AG09309 (cell line): ENCODE measurements at regions not wholly inside any gene's neighbourhood (a gene's known extent, or its start where the extent isn't known, plus 50 kb on each side); places are given as distances from the start of the nearest gene placed in this dataset.

ENCODE experiments used
- DNase-seq: peaks from one replicate; pipeline ENCODE4 v3.0.0-alpha.2; 2010; ENCODE audit warnings: low read depth
- H3K4me3 ChIP-seq: 2 replicates; pipeline ENCODE4 v1.5.1; 2011; ENCODE audit warnings: mild to moderate bottlenecking, low read depth, low read length, moderate library complexity; ENCODE audit not compliant: control insufficient read depth
- TF ChIP-seq, protein P1 (sequence below): IDR thresholded peaks from 2 replicates; pipeline ENCODE4 v1.5.1; 2011; ENCODE audit warnings: mild to moderate bottlenecking, low read depth, low read length, inconsistent platforms; ENCODE audit not compliant: insufficient read depth, control insufficient read depth; ENCODE audit errors: missing control alignments

DNA sequence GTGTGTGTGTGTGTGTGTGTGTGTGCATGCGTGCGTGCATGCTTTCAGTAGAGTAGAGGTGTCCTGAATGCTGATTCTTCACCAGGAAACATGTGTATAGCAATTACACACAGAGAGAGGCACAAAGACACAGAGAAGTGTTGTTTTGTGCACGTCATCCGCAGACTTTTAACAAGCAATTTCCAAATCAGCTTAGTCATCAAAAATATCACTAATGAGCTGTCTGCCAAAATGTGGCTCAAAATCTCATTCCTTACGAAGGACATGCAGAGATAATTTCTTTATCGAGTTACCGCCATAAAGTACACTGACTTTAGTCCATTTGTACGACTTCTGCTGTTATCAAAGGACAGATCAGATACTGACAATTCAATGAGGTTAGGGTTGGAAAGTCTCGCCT is 274.9 kb upstream of the RARB start:
- TF ChIP-seq, protein P1, sequence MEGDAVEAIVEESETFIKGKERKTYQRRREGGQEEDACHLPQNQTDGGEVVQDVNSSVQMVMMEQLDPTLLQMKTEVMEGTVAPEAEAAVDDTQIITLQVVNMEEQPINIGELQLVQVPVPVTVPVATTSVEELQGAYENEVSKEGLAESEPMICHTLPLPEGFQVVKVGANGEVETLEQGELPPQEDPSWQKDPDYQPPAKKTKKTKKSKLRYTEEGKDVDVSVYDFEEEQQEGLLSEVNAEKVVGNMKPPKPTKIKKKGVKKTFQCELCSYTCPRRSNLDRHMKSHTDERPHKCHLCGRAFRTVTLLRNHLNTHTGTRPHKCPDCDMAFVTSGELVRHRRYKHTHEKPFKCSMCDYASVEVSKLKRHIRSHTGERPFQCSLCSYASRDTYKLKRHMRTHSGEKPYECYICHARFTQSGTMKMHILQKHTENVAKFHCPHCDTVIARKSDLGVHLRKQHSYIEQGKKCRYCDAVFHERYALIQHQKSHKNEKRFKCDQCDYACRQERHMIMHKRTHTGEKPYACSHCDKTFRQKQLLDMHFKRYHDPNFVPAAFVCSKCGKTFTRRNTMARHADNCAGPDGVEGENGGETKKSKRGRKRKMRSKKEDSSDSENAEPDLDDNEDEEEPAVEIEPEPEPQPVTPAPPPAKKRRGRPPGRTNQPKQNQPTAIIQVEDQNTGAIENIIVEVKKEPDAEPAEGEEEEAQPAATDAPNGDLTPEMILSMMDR: no peak
- H3K4me3 ChIP-seq: no peak overlapping the region
- DNase-seq: no peak

DNA sequence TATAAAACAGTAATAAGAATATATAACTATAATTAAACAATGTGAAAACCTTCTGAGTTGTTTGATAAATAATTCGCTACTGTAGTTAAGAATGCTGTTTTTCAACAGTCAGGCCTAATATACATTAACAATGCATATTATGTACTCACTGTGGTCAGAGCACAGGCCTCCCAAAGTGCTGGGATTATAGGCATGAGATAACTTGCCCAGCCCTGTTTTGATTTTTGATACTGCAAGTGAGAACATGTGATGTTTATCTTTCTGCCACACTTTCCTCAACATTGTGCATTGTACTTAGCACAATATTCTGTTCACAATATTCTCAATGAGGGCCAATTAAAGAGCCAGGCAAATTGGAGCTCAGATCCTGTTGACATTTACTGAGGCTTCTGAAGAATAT is 274.5 kb upstream of the RARB start:
- DNase-seq: no peak
- no peak overlapping the region for H3K4me3 ChIP-seq
- TF ChIP-seq, protein P1: no peak

DNA sequence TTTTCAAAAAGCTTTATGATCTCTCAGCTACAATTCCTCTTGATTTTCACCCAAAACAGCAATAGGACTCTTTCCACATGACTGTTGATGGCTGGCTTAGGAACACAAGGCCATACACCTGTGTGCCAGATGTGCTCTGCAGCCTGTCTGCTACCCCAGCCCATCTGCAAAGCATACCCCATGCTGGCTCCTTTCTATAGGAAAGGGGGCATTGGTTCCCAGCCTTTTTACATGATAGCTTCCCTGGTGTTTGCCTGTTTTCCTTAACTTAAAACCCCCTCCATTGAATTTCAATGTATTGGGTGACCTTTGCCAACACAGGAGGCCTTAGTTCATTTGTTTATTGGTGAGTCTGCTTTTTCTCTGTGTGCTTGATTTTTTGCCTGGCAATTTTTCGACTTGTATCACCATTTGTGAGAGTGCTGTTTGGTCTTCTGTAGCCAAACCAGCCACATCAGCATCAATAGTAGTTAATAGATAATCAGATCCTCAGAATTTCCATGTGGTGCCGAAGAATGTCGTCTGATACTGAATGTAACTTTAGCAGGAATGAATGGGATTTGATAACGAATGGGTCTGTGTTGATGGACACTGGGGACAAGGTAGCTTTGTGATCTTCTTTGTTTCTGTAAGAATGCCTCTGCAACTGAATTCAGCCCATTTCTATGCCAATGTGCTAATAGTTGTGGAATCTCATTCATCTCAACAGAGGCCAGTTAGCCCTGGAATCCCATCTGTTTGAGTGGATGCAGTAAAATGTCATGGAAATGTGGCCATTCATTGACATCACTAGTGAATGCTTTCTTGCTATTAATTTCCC is 272.2 kb upstream of the RARB start:
- H3K4me3 ChIP-seq: no peak overlapping the region
- no peak for DNase-seq
- TF ChIP-seq, protein P1: no peak

DNA sequence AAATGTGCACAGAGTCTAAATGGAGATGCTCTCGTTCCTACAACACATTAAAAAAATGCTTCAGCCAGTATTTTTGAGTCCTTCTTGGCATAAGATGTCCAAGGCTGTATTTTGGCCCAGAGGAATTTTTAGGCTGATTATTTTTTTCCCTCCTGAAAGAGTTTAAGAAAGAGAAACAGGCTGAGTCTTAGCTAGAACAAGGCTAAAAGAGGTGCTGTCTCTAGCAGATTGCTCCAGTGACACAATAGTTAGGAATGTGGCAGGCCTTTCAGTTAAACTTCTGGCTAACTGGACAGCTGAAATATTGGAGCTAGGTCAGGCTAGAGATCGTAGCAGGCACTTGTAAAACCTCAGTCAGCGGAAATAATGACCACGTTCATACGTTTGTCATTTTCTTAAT is 271.4 kb upstream of the RARB start:
- no peak overlapping the region for H3K4me3 ChIP-seq

DNA sequence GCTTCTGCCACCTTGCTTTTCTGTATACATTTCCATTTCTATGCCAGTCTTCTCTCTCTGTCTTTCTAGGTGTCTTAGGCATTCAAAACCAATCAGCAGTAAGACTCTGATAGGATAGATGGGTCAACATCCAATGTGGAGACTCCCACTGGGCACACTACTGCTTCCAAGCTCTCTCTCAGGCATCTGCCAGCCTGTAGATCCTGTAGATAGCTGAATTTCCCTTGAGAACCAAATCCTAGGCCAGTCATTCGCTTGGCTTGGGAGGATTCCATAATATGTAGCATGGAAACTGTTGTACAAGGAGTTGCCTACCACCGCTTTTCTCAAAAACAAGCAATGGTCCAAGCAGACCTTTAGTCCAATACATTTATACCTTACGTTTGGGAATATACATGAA is 262.8 kb upstream of the RARB start:
- H3K4me3 ChIP-seq: no peak overlapping the region
- DNase-seq: no peak
- TF ChIP-seq, protein P1: no peak

More for the DNA sequence above, 271.4 kb upstream of the RARB start:
- TF ChIP-seq, protein P1: no peak
- peak; percentile 50 for DNase-seq

DNA sequence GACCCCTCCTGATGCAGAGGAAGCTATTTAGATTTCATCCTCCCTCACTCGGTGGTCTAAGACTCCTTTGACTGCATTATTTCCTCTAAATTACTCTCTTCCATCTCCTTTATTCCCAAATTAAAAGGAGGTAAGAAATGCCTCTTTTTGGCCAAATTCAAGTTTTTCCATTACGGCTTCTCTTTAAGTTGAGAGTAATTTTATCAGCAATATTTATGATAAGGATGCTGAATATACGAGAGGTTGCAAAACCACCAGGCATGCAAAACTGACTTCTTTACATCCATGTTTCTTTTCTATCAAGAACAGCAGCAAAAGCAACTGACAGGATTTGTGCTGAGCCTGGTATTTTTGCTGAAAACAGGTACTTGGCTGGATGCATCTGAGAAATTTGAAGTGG is 262.0 kb upstream of the RARB start:
- no peak overlapping the region for H3K4me3 ChIP-seq
- TF ChIP-seq, protein P1: no peak
- no peak for DNase-seq
